DND-41 (cell line): ENCODE measurements at regions not wholly inside any gene's neighbourhood (a gene's known extent, or its start where the extent isn't known, plus 50 kb on each side); places are given as distances from the start of the nearest gene placed in this dataset.
"Not testable (repeated sequence)": the region's sequence is repeated elsewhere in the genome, so short reads cannot be mapped to it uniquely, and the experiment has no call there.

Source experiments
- EZH2 ChIP-seq: IDR thresholded peaks from 3 replicates; pipeline ENCODE4 v1.6.1; 2012; ENCODE audit warnings: borderline replicate concordance, low read depth, mild to moderate bottlenecking, moderate library complexity, low read length, inconsistent platforms; ENCODE audit not compliant: severe bottlenecking
- TF ChIP-seq, protein P1 (sequence below): IDR thresholded peaks from 2 replicates; pipeline ENCODE4 v1.5.1; 2012; ENCODE audit warnings: borderline replicate concordance, low read length, moderate library complexity, mild to moderate bottlenecking; ENCODE audit not compliant: poor library complexity, severe bottlenecking; ENCODE audit errors: extremely low read depth

DNA sequence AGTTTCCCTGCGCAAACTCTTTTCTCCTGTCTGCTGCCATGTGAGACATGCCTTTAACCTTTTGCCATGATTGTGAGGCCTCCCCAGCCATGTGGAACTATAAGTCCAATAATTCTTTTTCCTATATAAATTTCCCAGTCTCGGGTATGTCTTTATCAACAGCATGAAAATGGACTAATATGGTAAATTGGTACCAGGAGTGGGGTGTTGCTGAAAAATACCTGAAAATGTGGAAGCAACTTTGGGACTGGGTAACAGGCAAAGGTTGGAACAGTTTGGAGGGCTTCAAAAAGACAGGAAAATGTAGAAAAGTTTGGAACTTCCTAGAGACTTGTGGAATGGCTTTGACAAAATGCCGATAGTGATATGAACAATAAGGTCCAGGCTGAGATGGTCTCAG, 578.9 kb upstream of the CYLC2 start:
- TF ChIP-seq, protein P1, sequence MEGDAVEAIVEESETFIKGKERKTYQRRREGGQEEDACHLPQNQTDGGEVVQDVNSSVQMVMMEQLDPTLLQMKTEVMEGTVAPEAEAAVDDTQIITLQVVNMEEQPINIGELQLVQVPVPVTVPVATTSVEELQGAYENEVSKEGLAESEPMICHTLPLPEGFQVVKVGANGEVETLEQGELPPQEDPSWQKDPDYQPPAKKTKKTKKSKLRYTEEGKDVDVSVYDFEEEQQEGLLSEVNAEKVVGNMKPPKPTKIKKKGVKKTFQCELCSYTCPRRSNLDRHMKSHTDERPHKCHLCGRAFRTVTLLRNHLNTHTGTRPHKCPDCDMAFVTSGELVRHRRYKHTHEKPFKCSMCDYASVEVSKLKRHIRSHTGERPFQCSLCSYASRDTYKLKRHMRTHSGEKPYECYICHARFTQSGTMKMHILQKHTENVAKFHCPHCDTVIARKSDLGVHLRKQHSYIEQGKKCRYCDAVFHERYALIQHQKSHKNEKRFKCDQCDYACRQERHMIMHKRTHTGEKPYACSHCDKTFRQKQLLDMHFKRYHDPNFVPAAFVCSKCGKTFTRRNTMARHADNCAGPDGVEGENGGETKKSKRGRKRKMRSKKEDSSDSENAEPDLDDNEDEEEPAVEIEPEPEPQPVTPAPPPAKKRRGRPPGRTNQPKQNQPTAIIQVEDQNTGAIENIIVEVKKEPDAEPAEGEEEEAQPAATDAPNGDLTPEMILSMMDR, result not testable (repeated sequence)
- TF ChIP-seq EZH2, result not testable (repeated sequence)
